Muscle of leg (tissue), 3 donors: ENCODE measurements at regions not wholly inside any gene's neighbourhood (a gene's known extent, or its start where the extent isn't known, plus 50 kb on each side); places are given as distances from the start of the nearest gene placed in this dataset.
A peak's percentile ranks its signal among the peaks of the same experiment; 100 is the strongest.

Experiments
- DNase-seq: peaks from one replicate; pipeline ENCODE4 v3.0.0; 2013
- H3K27ac ChIP-seq: one replicate; pipeline ENCODE4 v1.5.1; 2013; ENCODE audit warnings: mild to moderate bottlenecking, low read length, control low read depth
- H3K27me3 ChIP-seq: one replicate; pipeline ENCODE4 v1.6.1; 2013; ENCODE audit warnings: low read length; ENCODE audit not compliant: control insufficient read depth, insufficient read depth
- H3K36me3 ChIP-seq: one replicate; pipeline ENCODE4 v1.6.1; 2013; ENCODE audit warnings: low read length; ENCODE audit not compliant: control insufficient read depth, insufficient read depth
- H3K4me1 ChIP-seq: one replicate; pipeline ENCODE4 v1.6.1; 2013; ENCODE audit warnings: low read length; ENCODE audit not compliant: control insufficient read depth, insufficient read depth
- H3K4me3 ChIP-seq: one replicate; pipeline ENCODE4 v1.5.1; 2013; ENCODE audit warnings: low read length, control low read depth
- H3K9me3 ChIP-seq: replicated peaks from 2 replicates; pipeline ENCODE4 v1.6.1; 2013; ENCODE audit warnings: low read depth, low read length; ENCODE audit not compliant: control insufficient read depth
- WGBS: methylation state at CpG from one replicate; pipeline ENCODE4 v1.1.5; 2013; ENCODE audit warnings: missing lambda C conversion rate; ENCODE audit not compliant: insufficient coverage; 5-methylcytosine and 5-hydroxymethylcytosine counted together

DNA sequence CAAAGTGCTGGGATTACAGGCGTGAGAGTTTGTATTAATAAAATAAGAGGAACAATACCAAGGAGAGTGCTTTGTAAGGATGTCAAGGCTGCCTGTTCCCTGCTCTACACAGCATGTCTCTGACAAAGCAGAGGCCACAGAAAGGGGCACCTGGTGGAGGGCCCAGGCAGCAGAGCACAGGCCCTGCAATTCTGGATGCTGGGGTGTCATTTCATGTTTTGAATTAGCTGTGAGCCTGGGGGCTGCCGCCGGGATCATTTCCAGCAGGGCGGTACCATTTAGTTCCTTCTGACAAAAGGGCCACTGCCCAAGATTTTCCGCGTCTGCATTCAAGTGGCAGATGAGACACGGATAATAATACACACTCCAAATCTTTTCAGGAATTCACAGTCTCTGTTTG lies 396.9 kb downstream of the GADD45G start:
- 19% methylated on average over 7 of the region's 7 CpGs for WGBS
- Histone ChIP-seq H3K27ac (peak overlapping the region; percentile 76), H3K4me1 (peaks cover 49% of the 10 kb centered on the region), H3K9me3 (peaks cover 4% of the 10 kb centered on the region), H3K27me3 (peaks cover 3% of the 10 kb centered on the region), H3K36me3 (no peaks in the 10 kb centered on the region), H3K4me3 (no peak overlapping the region)
- DNase-seq = peak; percentile 32

DNA sequence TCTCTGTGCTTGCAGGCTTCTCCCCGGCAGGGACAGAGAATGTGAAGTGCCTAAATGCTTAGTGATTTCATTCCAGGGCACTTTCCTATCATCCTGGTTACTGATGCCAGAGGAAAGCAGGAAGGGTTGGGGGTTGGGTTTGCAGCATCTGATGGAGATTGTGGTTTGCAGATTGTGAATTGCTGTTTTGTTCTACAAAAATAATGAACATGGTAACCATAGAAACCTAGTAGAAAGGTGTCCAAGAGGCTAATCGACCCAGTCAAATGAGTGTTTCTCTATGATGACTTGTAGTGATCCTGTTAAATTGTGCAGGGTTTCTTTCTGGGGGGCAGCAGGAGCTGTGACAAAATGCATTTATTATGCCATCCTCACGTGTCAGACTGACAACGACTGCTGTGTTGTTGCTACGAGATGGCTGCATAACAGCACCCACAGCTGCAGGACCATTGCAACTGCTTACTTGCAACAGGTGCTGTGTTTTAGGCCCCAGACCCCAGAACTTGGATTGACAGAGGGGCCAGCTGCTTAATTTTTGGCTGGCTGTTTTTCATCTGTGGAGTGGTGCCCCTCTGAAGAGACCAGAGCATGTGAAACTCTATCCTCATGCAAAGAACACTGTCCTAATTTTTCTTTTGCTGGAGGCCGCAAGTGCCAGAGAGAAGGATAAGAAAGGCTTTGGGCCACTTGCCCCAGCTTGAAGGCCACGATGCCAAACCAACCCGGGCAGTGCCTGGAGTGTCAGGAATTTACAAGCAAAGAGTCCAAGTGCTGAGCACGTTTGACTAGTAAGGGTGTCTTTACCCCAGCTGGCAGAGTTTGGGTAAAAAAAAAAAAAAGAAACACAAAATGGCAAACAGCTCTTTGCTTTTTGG lies 397.8 kb downstream of the GADD45G start:
- peaks cover 52% of the 10 kb centered on the region for H3K4me1 ChIP-seq
- DNase-seq = peak; percentile 94
- 57% methylated on average over 7 of the region's 9 CpGs for WGBS
- H3K9me3 ChIP-seq = peaks cover 4% of the 10 kb centered on the region
- no peak overlapping the region for H3K4me3 ChIP-seq
- H3K27ac ChIP-seq = peak overlapping the region; percentile 76
- peaks cover 3% of the 10 kb centered on the region for H3K27me3 ChIP-seq
- no peaks in the 10 kb centered on the region for H3K36me3 ChIP-seq

DNA sequence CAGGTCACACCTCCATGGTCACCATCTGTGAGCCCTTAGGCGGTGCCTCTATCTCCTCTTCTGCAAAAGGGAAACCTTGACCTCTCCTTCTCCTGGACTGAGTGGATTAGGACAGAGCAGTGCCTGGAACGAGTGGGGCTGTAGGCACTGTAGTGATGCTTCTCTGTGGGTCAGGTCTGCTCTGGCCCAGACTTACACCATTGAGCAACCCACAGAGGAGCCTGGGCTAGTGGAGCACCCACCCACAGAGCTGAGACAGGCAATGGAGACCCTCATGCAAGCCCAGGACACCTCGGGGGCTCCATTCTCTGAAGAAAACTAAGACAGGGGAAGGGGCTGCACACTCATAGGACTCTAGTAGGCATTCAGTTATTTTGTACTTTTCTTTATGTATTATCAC lies 400.6 kb downstream of the GADD45G start:
- no CpG with 5 or more reads among the region's 3 CpGs for WGBS
- H3K4me1 ChIP-seq = peaks cover 53% of the 10 kb centered on the region

DNA sequence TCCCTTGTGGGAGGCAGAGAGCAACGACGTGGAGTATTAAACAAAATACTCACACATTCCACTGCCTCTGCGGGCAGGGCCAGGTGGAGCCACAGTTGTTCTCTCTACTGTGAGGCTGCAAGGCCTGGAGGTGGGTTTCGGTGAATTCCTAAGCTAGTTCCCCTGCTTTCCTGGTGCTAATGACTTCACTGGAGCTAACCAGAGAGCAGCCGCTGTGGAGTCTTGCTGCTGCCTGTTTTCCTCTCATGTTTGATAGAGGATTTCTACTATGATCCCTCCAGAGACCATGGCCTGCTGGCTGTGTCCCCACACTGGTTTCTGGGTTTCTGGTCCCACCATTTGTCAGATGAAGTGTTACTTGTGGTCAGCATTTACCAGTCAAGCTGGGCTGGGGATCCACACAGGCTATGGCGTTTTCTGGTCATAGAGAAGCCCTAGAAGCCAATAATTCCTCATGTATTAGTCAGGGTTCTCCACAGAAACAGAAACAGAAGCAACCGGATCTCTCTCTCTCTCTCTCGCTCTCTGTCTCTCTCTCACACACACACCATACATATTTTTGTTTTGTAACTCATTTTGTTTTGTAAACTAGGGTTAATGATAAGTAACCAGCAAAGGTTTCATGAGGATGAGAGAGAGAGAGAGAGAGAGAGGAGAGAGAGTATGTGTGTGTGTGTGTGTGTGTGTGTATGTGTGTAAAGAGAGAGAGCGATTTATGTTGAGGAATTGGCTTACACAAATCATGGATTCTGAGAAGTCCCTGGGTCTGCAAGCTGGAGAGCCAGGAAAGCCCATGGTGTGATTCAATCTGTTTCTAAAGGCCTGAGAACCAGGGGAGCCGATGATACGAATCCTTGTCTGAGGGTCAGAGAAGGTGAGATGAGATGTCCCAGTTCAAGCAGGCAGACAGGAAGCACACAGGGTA lies 403.0 kb downstream of the GADD45G start:
- Histone ChIP-seq H3K27me3 (peaks cover 3% of the 10 kb centered on the region), H3K36me3 (no peaks in the 10 kb centered on the region), H3K4me1 (peaks cover 36% of the 10 kb centered on the region), H3K27ac (peak overlapping the region; percentile 39), H3K4me3 (no peak overlapping the region), H3K9me3 (peaks cover 4% of the 10 kb centered on the region)
- DNase-seq = peak; percentile 57
- WGBS = 59% methylated on average over 5 of the region's 11 CpGs

More for the DNA sequence above, 400.6 kb downstream of the GADD45G start:
- H3K4me3 ChIP-seq = no peak overlapping the region
- peaks cover 4% of the 10 kb centered on the region for H3K9me3 ChIP-seq
- no peaks in the 10 kb centered on the region for H3K36me3 ChIP-seq
- DNase-seq = no peak
- no peak overlapping the region for H3K27ac ChIP-seq
- peaks cover 3% of the 10 kb centered on the region for H3K27me3 ChIP-seq

DNA sequence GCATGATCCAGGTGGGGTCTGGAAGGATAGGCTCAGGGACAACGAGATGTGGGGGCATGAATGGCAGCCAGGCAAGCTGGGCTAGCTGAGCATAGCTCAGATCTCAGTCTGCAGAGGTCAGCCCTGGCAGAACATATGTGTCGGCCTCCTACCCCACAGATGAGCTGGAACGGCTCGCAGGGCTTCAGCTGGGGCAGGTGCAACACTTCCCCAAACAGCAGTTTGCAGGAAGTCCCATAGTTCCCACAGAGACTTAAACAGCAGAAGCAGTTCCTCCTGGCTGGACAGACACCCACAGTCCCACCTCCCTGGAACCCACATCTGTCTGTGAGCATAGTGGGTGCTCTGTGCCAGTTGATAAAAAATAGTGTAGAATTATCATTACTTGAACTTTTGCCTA lies 404.6 kb downstream of the GADD45G start:
- Histone ChIP-seq H3K36me3 (no peaks in the 10 kb centered on the region), H3K4me1 (peaks cover 20% of the 10 kb centered on the region), H3K4me3 (no peak overlapping the region), H3K27me3 (peaks cover 3% of the 10 kb centered on the region), H3K27ac (no peak overlapping the region), H3K9me3 (peaks cover 4% of the 10 kb centered on the region)
- WGBS = 54% methylated on average over 4 of the region's 4 CpGs
- DNase-seq = peak; percentile 58

DNA sequence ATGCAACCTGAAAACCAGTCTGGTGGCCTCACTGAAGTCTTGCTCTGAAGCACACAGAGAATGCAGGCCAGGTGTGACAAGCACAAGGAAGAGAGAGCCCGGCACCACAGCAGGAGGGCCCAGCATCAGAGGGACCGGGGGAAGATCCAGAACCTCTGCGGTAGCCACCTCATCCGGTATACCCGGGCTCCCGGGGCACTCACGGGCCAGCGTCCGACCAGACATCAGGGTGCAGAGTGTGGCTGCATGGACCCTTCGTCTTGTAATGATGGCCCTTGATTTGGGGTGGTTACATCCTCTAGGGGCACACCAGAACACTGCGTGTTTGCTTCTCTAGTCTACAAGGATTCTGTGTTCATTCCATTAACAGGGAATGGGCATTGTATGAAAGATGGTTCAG lies 406.0 kb downstream of the GADD45G start:
- DNase-seq = no peak
- Histone ChIP-seq H3K9me3 (no peaks in the 10 kb centered on the region), H3K36me3 (no peaks in the 10 kb centered on the region), H3K27ac (no peak overlapping the region), H3K27me3 (no peaks in the 10 kb centered on the region), H3K4me1 (peaks cover 17% of the 10 kb centered on the region), H3K4me3 (no peak overlapping the region)
- WGBS = 96% methylated on average over 10 of the region's 11 CpGs

DNA sequence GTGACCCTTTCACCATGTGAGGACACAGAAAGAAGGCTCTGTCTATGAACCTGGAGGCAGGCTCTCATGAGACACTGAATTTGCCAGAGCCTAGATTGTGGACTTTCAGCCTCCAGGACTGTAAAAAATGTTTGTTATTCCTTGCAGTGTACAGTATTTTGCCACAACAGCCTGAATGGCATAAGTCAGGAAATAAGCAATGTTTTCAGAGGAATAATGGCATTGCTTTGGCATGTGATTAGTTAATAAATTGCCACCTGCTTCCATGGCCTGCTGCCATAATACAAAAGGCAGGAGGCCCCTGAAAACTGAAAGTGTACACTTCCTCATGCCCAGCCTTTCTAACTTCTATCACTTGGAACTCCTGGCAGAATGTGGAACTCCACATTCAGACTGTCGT lies 408.1 kb downstream of the GADD45G start:
- no peak overlapping the region for H3K4me3 ChIP-seq
- WGBS = no CpG with 5 or more reads among the region's 1 CpG
- no peak overlapping the region for H3K27ac ChIP-seq
- peaks cover 11% of the 10 kb centered on the region for H3K4me1 ChIP-seq
- no peaks in the 10 kb centered on the region for H3K36me3 ChIP-seq
- H3K27me3 ChIP-seq = no peaks in the 10 kb centered on the region
- H3K9me3 ChIP-seq = no peaks in the 10 kb centered on the region
- DNase-seq = no peak

DNA sequence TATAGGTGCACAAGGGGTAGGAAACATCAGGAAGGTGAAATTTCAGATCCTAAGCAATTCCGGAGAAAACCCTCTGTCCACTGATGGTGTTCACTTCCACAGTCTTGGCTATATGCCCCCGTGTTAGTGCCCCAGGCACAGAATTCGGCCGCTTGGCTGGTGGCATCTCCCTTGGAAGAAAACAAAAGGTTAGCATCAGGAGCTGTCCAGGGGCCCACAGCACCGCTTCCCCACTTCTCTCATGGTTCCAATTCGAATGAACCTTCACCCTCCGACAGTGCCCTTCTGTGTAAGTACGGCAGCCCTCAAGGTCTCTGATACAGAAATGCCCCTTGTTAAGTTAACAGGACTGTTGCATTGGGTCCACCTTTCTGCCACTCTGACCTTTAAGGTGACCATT lies 409.0 kb downstream of the GADD45G start:
- Histone ChIP-seq H3K9me3 (no peaks in the 10 kb centered on the region), H3K4me3 (no peak overlapping the region), H3K4me1 (peaks cover 11% of the 10 kb centered on the region), H3K27ac (no peak overlapping the region), H3K27me3 (peaks cover 3% of the 10 kb centered on the region), H3K36me3 (no peaks in the 10 kb centered on the region)
- DNase-seq = no peak
- WGBS = 87% methylated on average over 8 of the region's 8 CpGs

DNA sequence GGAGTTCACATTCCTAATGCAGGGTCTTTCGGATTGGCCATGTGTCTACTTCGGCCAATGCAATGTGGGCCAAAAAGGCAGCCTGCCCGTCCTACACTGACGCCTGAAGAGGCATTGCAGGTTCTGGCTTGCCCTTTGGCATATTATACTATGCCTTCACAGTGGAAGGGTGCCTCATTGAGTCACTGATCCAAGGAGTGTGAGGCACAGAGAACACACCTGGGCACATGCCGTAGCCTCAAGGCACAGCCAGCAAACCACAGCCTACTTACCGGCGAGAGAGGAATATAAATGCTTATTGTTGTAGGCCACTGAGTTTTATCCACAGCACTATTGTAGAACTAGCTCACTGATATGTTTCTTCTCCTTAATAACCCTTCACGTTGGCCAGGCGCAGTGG lies 409.6 kb downstream of the GADD45G start:
- no peak overlapping the region for H3K4me3 ChIP-seq
- no peaks in the 10 kb centered on the region for H3K36me3 ChIP-seq
- H3K27me3 ChIP-seq = peaks cover 8% of the 10 kb centered on the region
- no peak for DNase-seq
- 84% methylated on average over 5 of the region's 9 CpGs for WGBS
- H3K4me1 ChIP-seq = peaks cover 12% of the 10 kb centered on the region
- H3K9me3 ChIP-seq = no peaks in the 10 kb centered on the region
- no peak overlapping the region for H3K27ac ChIP-seq

DNA sequence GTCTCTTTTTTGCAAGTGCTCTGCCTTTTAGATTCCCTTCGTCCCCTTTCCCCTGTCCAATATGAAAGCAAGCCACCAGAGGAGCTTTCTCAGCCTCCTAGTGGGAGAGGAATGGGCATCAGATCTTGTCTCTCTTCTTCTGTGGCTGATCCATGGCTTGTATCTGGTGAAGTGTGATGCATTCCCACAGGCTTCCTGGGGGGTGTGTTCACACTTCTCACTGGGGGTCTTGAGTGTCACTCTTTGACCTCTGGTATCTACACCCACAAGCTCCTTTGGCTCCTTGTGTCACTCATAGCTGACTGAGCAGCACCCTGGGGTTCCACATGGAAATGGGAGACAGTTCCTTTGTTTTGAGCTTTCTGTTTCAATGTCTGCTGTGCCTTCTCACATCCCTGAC lies 411.5 kb downstream of the GADD45G start:
- Histone ChIP-seq H3K27me3 (peaks cover 8% of the 10 kb centered on the region), H3K4me3 (no peak overlapping the region), H3K9me3 (no peaks in the 10 kb centered on the region), H3K27ac (no peak overlapping the region), H3K4me1 (peaks cover 18% of the 10 kb centered on the region), H3K36me3 (no peaks in the 10 kb centered on the region)
- DNase-seq = no peak
- WGBS = no CpG with 5 or more reads among the region's 1 CpG
